Upper lobe of right lung (tissue), 1 donor: ENCODE measurements at regions not wholly inside any gene's neighbourhood (a gene's known extent, or its start where the extent isn't known, plus 50 kb on each side); places are given as distances from the start of the nearest gene placed in this dataset.

Experiments
- ATAC-seq: fragments of 200-7000 bp; cut with Tn5 transposase; one replicate; pipeline ENCODE4 v1.9.1; 2020; ENCODE audit warnings: mild to moderate bottlenecking, moderate library complexity
- DNase-seq: peaks from one replicate; pipeline ENCODE4 v3.0.0-alpha.2; 2020
- H3K27ac ChIP-seq: fragments of 200-600 bp; one replicate; pipeline ENCODE4 v1.8.0; 2022
- H3K27me3 ChIP-seq: fragments of 200-600 bp; one replicate; pipeline ENCODE4 v1.8.0; 2022; ENCODE audit warnings: mild to moderate bottlenecking
- H3K36me3 ChIP-seq: fragments of 200-600 bp; one replicate; pipeline ENCODE4 v1.8.0; 2022
- H3K4me1 ChIP-seq: fragments of 200-600 bp; one replicate; pipeline ENCODE4 v1.8.0; 2022
- H3K4me3 ChIP-seq: fragments of 200-600 bp; one replicate; pipeline ENCODE4 v1.8.0; 2022; ENCODE audit warnings: mild to moderate bottlenecking
- H3K9me3 ChIP-seq: fragments of 200-600 bp; one replicate; pipeline ENCODE4 v1.8.0; 2022
- CTCF ChIP-seq: fragments of 200-600 bp; IDR thresholded peaks from one replicate; pipeline ENCODE4 v1.8.0; 2022; ENCODE audit warnings: antibody characterized with exemption
- intact Hi-C: fragments of 100-400 bp; cut with DNase I; formaldehyde crosslinking; loops from one replicate; pipeline ENCODE4 v1.11.0; 2022
- donor health status: DM: no; HTN: yes; CAD: no; lungs with severe emphysema.

GRCh38 chr14:34219661-34220377, 242.2 kb downstream of the SPTSSA start:
- Histone ChIP-seq H3K27ac (no peak overlapping the region), H3K4me1 (no peaks in the 10 kb centered on the region), H3K4me3 (no peak overlapping the region), H3K9me3 (no peaks in the 10 kb centered on the region), H3K27me3 (peaks cover 8% of the 10 kb centered on the region), H3K36me3 (no peaks in the 10 kb centered on the region)
- intact Hi-C loops = loop anchor here (10.0 kb wide), 2 partner anchors 125 to 375 kb away; no protein-coding TSS in a partner anchor
- no peak for DNase-seq
- TF ChIP-seq CTCF = no peak
- ATAC-seq = no peak

- Histone ChIP-seq H3K4me1 (no peaks in the 10 kb centered on the region), H3K27me3 (peaks cover 8% of the 10 kb centered on the region), H3K27ac (no peak overlapping the region), H3K9me3 (no peaks in the 10 kb centered on the region), H3K36me3 (no peaks in the 10 kb centered on the region), H3K4me3 (no peak overlapping the region)
- DNase-seq (no peak), ATAC-seq (no peak)
- intact Hi-C loops = no loop called here
- no peak for TF ChIP-seq CTCF
Observed at GRCh38 chr14:34218881-34219280, 243.2 kb downstream of the SPTSSA start.

- no peak overlapping the region for H3K27ac ChIP-seq
- no peaks in the 10 kb centered on the region for H3K36me3 ChIP-seq
- no peaks in the 10 kb centered on the region for H3K9me3 ChIP-seq
- no peak for TF ChIP-seq CTCF
- intact Hi-C loops = no loop called here
- no peak overlapping the region for H3K4me3 ChIP-seq
- no peak for ATAC-seq
- H3K4me1 ChIP-seq = no peaks in the 10 kb centered on the region
- DNase-seq = no peak
- peaks cover 2% of the 10 kb centered on the region for H3K27me3 ChIP-seq
Observed at GRCh38 chr14:34214961-34215360, 247.1 kb downstream of the SPTSSA start.

GRCh38 chr14:34213332-34213731, 248.7 kb downstream of the SPTSSA start:
- TF ChIP-seq CTCF = no peak
- intact Hi-C loops = no loop called here
- no peaks in the 10 kb centered on the region for H3K36me3 ChIP-seq
- ATAC-seq (no peak), DNase-seq (no peak)
- H3K27ac ChIP-seq = no peak overlapping the region
- H3K9me3 ChIP-seq = no peaks in the 10 kb centered on the region
- no peak overlapping the region for H3K4me3 ChIP-seq
- H3K27me3 ChIP-seq = peaks cover 2% of the 10 kb centered on the region
- no peaks in the 10 kb centered on the region for H3K4me1 ChIP-seq

- intact Hi-C loops = no loop called here
- no peak for TF ChIP-seq CTCF
- Histone ChIP-seq H3K27me3 (peaks cover 2% of the 10 kb centered on the region), H3K4me3 (no peak overlapping the region), H3K27ac (no peak overlapping the region), H3K36me3 (no peaks in the 10 kb centered on the region), H3K9me3 (no peaks in the 10 kb centered on the region), H3K4me1 (no peaks in the 10 kb centered on the region)
- no peak for DNase-seq
- no peak for ATAC-seq
Observed at GRCh38 chr14:34212172-34212929, 249.7 kb downstream of the SPTSSA start.
